ENCODE measurements at regions not wholly inside any gene's neighbourhood (a gene's known extent, or its start where the extent isn't known, plus 50 kb on each side); places are given as distances from the start of the nearest gene placed in this dataset.
"Not testable (repeated sequence)": the region's sequence is repeated elsewhere in the genome, so short reads cannot be mapped to it uniquely, and the experiment has no call there.

GRCh38 chr13:44676534-44676933 lies 100.4 kb upstream of the TSC22D1 start:
- no peaks in the 10 kb centered on the region for H3K27me3 Mint-ChIP-seq (ENCODE audit: unreplicated experiment)
- TF ChIP-seq CTCF (IDR thresholded peaks at IDR 0.05): no peak

DNA sequence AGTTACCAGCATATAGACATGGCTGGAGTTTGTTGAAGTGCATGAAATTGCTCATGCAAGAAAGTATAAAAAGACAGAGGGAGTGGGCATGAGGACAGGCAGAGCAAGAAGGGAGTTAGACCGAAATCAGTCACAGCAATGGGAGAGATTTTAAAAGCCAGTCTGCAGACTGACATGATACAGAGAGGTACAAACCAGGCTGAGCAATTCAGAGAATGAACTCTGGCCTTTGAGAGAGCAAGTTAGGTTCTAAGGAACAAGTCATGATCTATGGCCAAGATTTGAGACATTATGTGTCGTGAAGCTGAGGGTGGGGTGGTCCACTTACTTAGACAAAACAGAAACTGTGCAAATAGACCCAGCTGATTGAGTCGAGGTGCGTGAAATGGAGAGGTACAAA lies 93.4 kb upstream of the TSC22D1 start:
- H3K27me3 Mint-ChIP-seq (ENCODE audit: unreplicated experiment): no peaks in the 10 kb centered on the region
- no peaks in the 10 kb centered on the region for H3K36me3 Mint-ChIP-seq (ENCODE audit: unreplicated experiment)
- H3K27ac Mint-ChIP-seq (ENCODE audit: unreplicated experiment): no peak overlapping the region
- H3K4me1 Mint-ChIP-seq (ENCODE audit: unreplicated experiment): peaks cover 5% of the 10 kb centered on the region
- TF ChIP-seq CTCF (IDR thresholded peaks at IDR 0.05): no peak
- DNase-seq (ENCODE audit: extremely low spot score, unreplicated experiment): no peak
- no peaks in the 10 kb centered on the region for H3K9me3 Mint-ChIP-seq (ENCODE audit: unreplicated experiment)
- no peak overlapping the region for H3K4me3 Mint-ChIP-seq (ENCODE audit: unreplicated experiment)

More at GRCh38 chr13:44676534-44676933, 100.4 kb upstream of the TSC22D1 start:
- H3K36me3 Mint-ChIP-seq (ENCODE audit: unreplicated experiment): no peaks in the 10 kb centered on the region
- no peak overlapping the region for H3K4me3 Mint-ChIP-seq (ENCODE audit: unreplicated experiment)
- peaks cover 15% of the 10 kb centered on the region for H3K4me1 Mint-ChIP-seq (ENCODE audit: unreplicated experiment)
- DNase-seq (ENCODE audit: extremely low spot score, unreplicated experiment): no peak
- H3K27ac Mint-ChIP-seq (ENCODE audit: unreplicated experiment): no peak overlapping the region
- H3K9me3 Mint-ChIP-seq (ENCODE audit: unreplicated experiment): no peaks in the 10 kb centered on the region

DNA sequence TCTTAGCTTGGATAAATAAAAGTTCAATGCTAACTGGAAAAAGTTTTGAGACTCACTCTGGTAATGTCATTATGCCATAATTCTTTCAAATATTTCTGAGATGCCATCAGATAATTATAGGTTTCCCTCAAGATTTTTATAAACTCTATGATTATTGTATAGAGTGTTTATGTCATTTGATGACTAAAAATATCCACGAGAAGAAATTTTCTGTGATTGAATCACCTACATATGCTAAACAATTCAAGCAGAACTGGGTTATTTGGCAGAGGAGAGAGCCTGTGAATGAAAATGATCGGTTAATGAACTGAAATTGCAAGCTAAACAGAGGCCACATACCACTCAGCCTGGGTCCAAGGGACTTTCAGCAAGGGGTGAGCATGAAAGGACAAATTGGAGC lies 92.6 kb upstream of the TSC22D1 start:
- TF ChIP-seq CTCF (IDR thresholded peaks at IDR 0.05): no peak
- no peaks in the 10 kb centered on the region for H3K36me3 Mint-ChIP-seq (ENCODE audit: unreplicated experiment)
- no peaks in the 10 kb centered on the region for H3K27me3 Mint-ChIP-seq (ENCODE audit: unreplicated experiment)
- no peak overlapping the region for H3K4me3 Mint-ChIP-seq (ENCODE audit: unreplicated experiment)
- H3K27ac Mint-ChIP-seq (ENCODE audit: unreplicated experiment): no peak overlapping the region
- peaks cover 5% of the 10 kb centered on the region for H3K4me1 Mint-ChIP-seq (ENCODE audit: unreplicated experiment)
- H3K9me3 Mint-ChIP-seq (ENCODE audit: unreplicated experiment): no peaks in the 10 kb centered on the region
- DNase-seq (ENCODE audit: extremely low spot score, unreplicated experiment): no peak

DNA sequence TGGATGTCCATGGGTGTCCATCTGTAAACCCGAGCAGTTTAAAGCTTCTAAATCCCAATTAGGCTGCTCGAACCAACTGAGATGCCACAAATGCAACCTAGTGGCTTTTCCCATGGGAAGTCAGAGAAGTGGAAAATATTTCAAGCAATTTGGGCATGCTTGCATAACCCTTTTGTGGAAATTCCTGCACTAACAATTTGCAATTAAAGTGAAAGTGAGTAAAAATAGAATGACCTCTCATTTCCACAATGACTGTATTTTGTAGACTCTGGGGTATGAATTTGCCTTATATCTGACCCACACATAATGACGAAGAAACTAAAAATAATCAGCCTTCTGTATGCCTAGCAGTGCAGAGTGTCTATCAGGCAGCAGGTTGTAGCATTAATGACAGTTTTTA lies 91.8 kb upstream of the TSC22D1 start:
- DNase-seq (ENCODE audit: extremely low spot score, unreplicated experiment): no peak
- H3K27me3 Mint-ChIP-seq (ENCODE audit: unreplicated experiment): no peaks in the 10 kb centered on the region
- H3K36me3 Mint-ChIP-seq (ENCODE audit: unreplicated experiment): no peaks in the 10 kb centered on the region
- H3K4me3 Mint-ChIP-seq (ENCODE audit: unreplicated experiment): no peak overlapping the region
- no peak for TF ChIP-seq CTCF (IDR thresholded peaks at IDR 0.05)
- no peaks in the 10 kb centered on the region for H3K9me3 Mint-ChIP-seq (ENCODE audit: unreplicated experiment)
- H3K27ac Mint-ChIP-seq (ENCODE audit: unreplicated experiment): no peak overlapping the region
- H3K4me1 Mint-ChIP-seq (ENCODE audit: unreplicated experiment): peaks cover 5% of the 10 kb centered on the region

DNA sequence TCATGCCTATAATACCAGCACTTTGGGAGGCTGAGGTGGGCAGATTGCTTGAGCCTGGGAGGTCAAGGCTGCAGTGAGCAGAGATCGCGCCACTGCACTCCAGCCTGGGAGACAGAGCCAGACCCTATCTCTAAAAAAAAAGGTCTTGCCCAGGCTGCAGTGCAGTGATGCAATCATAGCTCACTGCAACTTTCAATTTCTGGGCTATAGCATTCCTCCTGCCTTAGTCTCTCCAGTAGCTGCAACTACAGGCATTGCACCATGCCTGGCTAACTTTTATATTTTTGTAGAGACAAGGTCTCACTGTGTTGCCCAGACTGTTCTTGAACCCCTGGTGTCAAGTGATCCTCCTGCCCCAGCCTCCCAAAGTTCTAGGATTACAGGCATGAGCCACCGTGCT lies 90.4 kb upstream of the TSC22D1 start:
- not testable (repeated sequence) for H3K4me3 Mint-ChIP-seq (ENCODE audit: unreplicated experiment); H3K9me3 Mint-ChIP-seq (ENCODE audit: unreplicated experiment); DNase-seq (ENCODE audit: extremely low spot score, unreplicated experiment); H3K27ac Mint-ChIP-seq (ENCODE audit: unreplicated experiment); H3K27me3 Mint-ChIP-seq (ENCODE audit: unreplicated experiment); H3K36me3 Mint-ChIP-seq (ENCODE audit: unreplicated experiment); H3K4me1 Mint-ChIP-seq (ENCODE audit: unreplicated experiment)

GRCh38 chr13:44664308-44664707 lies 88.2 kb upstream of the TSC22D1 start:
- Mint-ChIP-seq H3K36me3 (ENCODE audit: unreplicated experiment) (no peaks in the 10 kb centered on the region), H3K9me3 (ENCODE audit: unreplicated experiment) (no peaks in the 10 kb centered on the region), H3K27ac (ENCODE audit: unreplicated experiment) (no peak overlapping the region)

More at GRCh38 chr13:44664308-44664707, 88.2 kb upstream of the TSC22D1 start:
- H3K4me3 Mint-ChIP-seq (ENCODE audit: unreplicated experiment): no peak overlapping the region
- H3K4me1 Mint-ChIP-seq (ENCODE audit: unreplicated experiment): peaks cover 5% of the 10 kb centered on the region
- H3K27me3 Mint-ChIP-seq (ENCODE audit: unreplicated experiment): no peaks in the 10 kb centered on the region
- DNase-seq (ENCODE audit: extremely low spot score, unreplicated experiment): no peak
- TF ChIP-seq CTCF (IDR thresholded peaks at IDR 0.05): no peak

Data from osteocyte (in vitro differentiated cells).